KOPT-K1 (cell line): ENCODE measurements at regions not wholly inside any gene's neighbourhood (a gene's known extent, or its start where the extent isn't known, plus 50 kb on each side); places are given as distances from the start of the nearest gene placed in this dataset.
A peak's percentile ranks its signal among the peaks of the same experiment; 100 is the strongest.

Source experiments
- H3K27ac ChIP-seq: fragments of 200-600 bp; sonication (generic); 2 replicates; pipeline ENCODE4 v1.5.1; 2016; ENCODE audit warnings: antibody characterized with exemption, mild to moderate bottlenecking, low read depth, low read length; ENCODE audit not compliant: poor library complexity, severe bottlenecking
- H3K36me3 ChIP-seq: fragments of 200-600 bp; sonication (generic); 2 replicates; pipeline ENCODE4 v1.5.1; 2017; ENCODE audit warnings: antibody characterized with exemption, mild to moderate bottlenecking, low read length, moderate library complexity; ENCODE audit not compliant: insufficient read depth
- H3K9me3 ChIP-seq: fragments of 200-600 bp; sonication (generic); 2 replicates; pipeline ENCODE4 v1.5.1; 2017; ENCODE audit warnings: antibody characterized with exemption, low read length, mild to moderate bottlenecking; ENCODE audit not compliant: insufficient read depth, poor library complexity, severe bottlenecking

- Histone ChIP-seq H3K36me3 (no peaks in the 10 kb centered on the region), H3K9me3 (peaks cover 3% of the 10 kb centered on the region), H3K27ac (no peak overlapping the region)
These were observed 88.5 kb upstream of the ATG10 start for GRCh38 chr5:81883371-81883770.

GRCh38 chr5:81881595-81881994 is 90.2 kb upstream of the ATG10 start:
- Histone ChIP-seq H3K36me3 (no peaks in the 10 kb centered on the region), H3K9me3 (no peaks in the 10 kb centered on the region), H3K27ac (no peak overlapping the region)

GRCh38 chr5:81879936-81880335 is 91.9 kb upstream of the ATG10 start:
- H3K9me3 ChIP-seq: no peaks in the 10 kb centered on the region
- H3K27ac ChIP-seq: no peak overlapping the region

DNA sequence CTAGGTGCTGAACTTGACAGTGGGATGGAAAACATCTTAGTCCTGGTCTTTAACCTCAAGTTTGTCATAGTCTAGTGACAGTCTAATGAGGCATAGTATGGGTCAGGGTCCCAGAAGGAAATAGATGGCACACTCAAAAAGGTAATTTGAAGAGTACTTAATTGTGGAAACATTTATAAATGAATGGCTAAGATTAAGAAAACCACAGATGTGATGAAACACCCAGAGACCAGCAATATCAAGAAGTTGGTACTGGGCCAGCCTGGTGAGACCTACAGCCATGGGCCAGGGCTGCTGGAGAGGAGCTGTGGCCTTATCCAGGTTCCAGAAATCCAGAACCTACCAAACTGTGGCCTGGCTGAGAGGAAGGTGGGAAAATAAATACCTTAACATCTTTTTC is 93.5 kb upstream of the ATG10 start:
- no peak overlapping the region for H3K27ac ChIP-seq
- H3K36me3 ChIP-seq: no peaks in the 10 kb centered on the region
- no peaks in the 10 kb centered on the region for H3K9me3 ChIP-seq

More at GRCh38 chr5:81879936-81880335, 91.9 kb upstream of the ATG10 start:
- H3K36me3 ChIP-seq: no peaks in the 10 kb centered on the region

GRCh38 chr5:81866994-81867393 is 104.8 kb upstream of the ATG10 start:
- H3K27ac ChIP-seq: no peak overlapping the region
- H3K9me3 ChIP-seq: no peaks in the 10 kb centered on the region
- no peaks in the 10 kb centered on the region for H3K36me3 ChIP-seq

- H3K27ac ChIP-seq: no peak overlapping the region
- H3K9me3 ChIP-seq: no peaks in the 10 kb centered on the region
- no peaks in the 10 kb centered on the region for H3K36me3 ChIP-seq
These were observed 109.9 kb upstream of the SSBP2 start for GRCh38 chr5:81860778-81861177.

- Histone ChIP-seq H3K27ac (no peak overlapping the region), H3K9me3 (no peaks in the 10 kb centered on the region), H3K36me3 (no peaks in the 10 kb centered on the region)
These were observed 108.7 kb upstream of the SSBP2 start for GRCh38 chr5:81859624-81860023.

- H3K27ac ChIP-seq: no peak overlapping the region
- H3K9me3 ChIP-seq: no peaks in the 10 kb centered on the region
- no peaks in the 10 kb centered on the region for H3K36me3 ChIP-seq
These were observed 106.3 kb upstream of the SSBP2 start for GRCh38 chr5:81856948-81857928.

GRCh38 chr5:81855591-81855990 is 104.7 kb upstream of the SSBP2 start:
- H3K27ac ChIP-seq: no peak overlapping the region
- no peaks in the 10 kb centered on the region for H3K36me3 ChIP-seq
- H3K9me3 ChIP-seq: no peaks in the 10 kb centered on the region

GRCh38 chr5:81854915-81855314 is 104.0 kb upstream of the SSBP2 start:
- Histone ChIP-seq H3K27ac (peak overlapping the region; percentile 99), H3K36me3 (no peaks in the 10 kb centered on the region), H3K9me3 (no peaks in the 10 kb centered on the region)

DNA sequence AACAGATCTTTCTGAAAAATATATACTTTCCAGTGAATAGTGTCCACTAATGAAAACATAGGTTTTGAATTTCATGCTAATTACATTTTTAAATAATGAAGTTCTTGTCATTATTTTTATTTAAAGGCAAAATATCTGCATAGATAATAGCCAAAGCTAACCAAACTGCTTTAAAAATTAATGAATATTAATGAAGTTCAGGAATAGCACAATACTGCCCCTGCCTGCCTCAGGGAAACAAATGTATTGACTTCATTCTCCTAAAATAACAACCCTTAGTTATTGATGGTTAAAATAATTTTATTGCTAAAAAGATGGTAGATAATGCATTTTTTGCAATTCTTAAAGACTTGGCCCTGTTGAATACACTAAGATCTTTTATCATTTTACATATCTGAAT is 103.6 kb upstream of the SSBP2 start:
- no peaks in the 10 kb centered on the region for H3K36me3 ChIP-seq
- no peaks in the 10 kb centered on the region for H3K9me3 ChIP-seq
- H3K27ac ChIP-seq: peak overlapping the region; percentile 99

DNA sequence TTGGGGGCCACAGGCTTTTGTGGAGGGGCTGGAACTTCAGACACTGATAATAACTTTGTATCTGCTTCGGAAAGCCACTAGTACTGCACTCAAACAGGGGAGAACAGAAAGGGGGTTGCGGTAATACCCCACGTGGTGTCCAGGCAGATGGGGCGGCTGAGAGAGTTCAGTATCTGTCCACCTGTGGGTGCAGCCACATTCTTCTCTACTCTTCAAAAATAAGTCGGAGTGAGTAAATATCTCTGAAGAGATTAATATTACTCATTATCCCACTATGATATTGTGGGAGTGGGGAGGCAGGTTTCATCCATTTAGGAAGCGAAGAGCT is 102.1 kb upstream of the SSBP2 start:
- H3K27ac ChIP-seq: peak overlapping the region; percentile 99
- no peaks in the 10 kb centered on the region for H3K36me3 ChIP-seq
- no peaks in the 10 kb centered on the region for H3K9me3 ChIP-seq

- H3K27ac ChIP-seq: peak overlapping the region; percentile 99
- no peaks in the 10 kb centered on the region for H3K36me3 ChIP-seq
- no peaks in the 10 kb centered on the region for H3K9me3 ChIP-seq
These were observed 101.6 kb upstream of the SSBP2 start for GRCh38 chr5:81852291-81853029.

DNA sequence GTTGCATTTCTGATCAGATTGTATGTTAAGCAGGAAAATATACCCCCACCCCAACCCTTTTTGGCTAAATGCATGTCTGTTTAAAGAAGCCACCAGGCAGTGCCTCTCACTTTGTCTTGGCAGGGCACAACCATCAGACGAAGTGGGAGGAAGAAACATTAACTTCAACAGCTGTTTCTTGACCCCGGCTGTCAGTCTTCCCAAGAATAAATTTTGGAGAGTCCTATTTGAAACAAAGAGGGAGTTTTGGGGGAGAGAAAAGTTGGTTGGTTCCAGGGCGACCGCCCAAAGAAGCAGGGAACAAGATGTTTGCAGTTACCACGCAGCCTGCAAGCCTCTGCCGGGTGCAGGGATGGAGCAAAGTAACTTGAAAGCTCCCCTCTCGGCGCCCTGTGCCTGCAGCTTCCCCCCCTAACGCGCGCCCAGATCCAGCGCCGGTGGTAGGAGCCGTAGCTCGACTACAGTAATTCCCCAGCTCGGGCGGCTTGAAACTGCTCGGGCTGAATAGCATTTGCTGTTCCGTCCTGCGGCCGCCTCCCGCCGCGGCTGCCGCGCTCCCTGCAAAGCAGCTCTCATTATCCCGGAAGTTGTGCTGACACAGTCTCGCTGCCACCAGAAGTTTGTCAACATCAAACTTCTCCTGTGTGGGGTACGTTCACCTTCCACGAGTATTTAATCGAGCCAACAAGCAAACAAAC is 100.7 kb upstream of the SSBP2 start:
- H3K9me3 ChIP-seq: no peaks in the 10 kb centered on the region
- H3K36me3 ChIP-seq: no peaks in the 10 kb centered on the region
- peak overlapping the region; percentile 99 for H3K27ac ChIP-seq
